ENCODE measurements at regions not wholly inside any gene's neighbourhood (a gene's known extent, or its start where the extent isn't known, plus 50 kb on each side); places are given as distances from the start of the nearest gene placed in this dataset.

DNA sequence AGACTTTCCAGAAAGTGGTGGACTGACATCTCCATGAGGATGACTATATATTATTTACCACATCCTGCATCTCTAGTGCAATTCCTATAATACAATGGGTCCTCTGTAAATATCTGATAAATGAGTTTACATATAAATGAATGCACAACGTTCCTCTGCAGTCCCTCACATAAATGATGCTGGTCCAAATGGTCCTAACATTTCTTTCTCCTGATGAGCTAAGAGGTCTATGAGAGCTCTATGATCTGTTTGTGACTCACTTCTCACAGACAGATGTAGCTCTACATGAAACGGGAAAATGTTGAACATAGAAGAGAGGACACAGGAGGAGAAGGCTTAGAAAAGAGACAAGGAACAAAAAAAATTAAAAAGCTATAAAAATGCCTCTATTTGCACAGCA, 201.2 kb upstream of the PIK3C3 start:
- DNase-seq (ENCODE audit: low read depth) = no peak

DNA sequence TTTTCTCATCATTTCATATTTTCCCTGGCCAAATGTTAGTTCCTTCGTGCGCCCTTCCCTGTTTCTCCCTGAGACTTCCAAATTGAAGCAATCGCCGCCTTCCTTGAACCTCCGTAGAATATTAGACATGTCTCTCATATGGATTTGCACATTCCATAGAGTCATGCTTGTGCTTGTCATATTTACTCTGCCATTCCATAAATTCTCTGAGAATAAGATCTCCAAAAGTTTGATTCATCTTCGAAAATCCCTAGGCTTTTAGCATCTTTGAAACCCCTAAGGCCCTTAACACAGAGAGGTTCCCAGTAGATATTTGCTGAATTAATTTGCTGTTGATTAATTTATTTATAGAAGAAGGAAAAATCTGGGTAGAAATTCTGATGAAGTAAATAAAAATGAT, 202.2 kb upstream of the PIK3C3 start:
- DNase-seq (ENCODE audit: low read depth) = no peak

DNA sequence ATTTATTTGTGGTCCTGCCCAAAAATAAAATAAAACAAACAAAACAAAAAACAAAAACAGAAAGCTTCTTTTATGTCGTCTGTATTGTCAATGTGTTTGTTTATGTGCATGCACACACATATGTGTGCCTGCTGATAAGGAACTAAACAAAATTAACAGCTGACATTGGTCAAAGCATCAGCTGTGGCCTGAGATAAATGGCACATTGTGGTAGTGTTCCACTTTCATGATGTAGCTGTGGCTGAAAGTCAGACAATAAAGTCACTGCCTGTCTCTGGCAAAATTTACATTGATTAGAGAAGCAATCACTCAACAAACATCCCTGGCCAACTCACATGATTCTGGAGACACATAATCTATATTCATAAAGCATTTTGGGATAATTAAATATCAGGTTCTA, 203.4 kb upstream of the PIK3C3 start:
- no peak for DNase-seq (ENCODE audit: low read depth)

DNA sequence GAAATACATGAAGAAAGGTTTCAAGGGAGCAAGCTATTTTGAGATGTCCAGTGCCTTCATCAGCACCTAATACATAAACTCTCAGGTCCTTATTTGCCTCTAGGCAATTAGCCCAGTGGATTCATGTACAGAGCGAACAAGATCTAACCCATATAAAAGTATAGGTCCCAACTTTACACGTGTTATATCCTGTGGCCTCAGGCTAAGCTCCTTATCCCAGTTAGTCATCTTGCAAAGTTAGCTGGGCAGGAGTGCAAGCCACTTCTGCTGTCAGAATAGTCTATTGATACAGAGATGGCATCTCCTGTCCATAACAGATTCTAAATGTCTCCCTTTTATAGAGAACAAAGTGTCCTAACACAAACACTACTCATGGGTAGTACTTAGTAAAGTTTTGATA, 203.9 kb upstream of the PIK3C3 start:
- DNase-seq (ENCODE audit: low read depth) = no peak

DNA sequence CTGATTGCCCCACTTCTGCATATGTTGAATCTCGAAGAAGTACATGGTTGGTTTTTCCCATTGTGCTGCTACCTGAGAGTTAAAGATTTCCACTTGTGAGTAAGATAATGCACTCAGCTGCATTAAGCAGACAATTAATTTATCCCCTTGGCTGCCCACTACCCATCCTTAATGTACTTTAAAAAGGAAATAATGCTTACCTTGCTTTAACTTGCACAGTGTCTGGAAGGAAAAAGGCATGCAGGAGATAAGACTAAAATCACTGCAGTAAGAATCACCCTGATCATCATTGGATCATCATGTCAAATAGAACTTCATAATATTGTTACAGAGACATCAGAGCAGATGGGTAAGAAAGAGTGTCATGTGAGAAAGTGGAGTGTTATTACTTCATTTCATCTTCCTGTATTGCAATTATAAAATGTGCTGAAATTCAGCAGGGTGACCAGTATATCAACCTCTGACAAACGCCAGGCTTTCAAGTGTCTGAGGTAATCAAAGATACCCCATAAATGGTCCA, 207.3 kb upstream of the PIK3C3 start:
- DNase-seq (ENCODE audit: low read depth) = no peak

DNA sequence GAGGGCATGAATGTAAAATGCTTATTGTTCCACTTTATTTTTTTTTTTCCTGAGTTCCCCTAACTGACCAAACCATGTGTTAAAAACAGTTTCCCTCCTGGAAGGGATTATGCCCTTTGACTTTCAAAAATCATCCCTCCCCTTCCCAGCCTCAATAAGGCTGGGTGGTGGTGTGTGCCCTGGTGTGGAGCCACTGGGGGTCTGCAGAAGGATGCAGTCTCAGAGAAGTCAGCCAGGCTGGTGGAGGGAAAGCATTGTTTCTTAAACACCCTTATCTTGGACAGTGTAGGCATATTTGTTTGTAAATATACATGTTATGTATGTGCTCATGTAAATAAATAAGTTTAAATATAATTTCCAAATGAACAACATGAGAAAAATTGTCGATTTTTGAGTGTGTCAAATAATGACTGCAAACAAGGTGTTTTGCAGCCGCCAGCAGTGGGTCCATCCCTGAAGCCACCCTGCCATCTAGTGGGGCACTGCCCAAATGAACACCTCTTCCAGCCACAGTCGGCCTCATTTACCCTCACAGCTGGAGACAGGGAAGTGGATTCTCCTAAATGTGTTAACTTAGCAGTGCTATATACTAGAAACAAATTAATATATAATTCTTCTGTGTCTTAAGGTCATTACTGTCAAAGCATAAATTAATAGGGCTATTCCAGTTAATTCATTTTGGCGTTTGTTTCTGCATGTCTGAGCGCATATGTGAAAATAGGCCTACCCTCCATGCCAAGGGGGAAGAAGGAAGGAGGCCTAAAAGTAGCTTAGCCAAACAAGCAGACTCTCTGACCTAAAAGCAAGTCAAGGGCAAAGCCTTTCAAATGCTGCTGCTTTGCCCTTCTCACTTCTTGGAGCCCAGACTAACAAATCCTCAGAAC, 209.6 kb upstream of the PIK3C3 start:
- DNase-seq (ENCODE audit: low read depth) = no peak

DNA sequence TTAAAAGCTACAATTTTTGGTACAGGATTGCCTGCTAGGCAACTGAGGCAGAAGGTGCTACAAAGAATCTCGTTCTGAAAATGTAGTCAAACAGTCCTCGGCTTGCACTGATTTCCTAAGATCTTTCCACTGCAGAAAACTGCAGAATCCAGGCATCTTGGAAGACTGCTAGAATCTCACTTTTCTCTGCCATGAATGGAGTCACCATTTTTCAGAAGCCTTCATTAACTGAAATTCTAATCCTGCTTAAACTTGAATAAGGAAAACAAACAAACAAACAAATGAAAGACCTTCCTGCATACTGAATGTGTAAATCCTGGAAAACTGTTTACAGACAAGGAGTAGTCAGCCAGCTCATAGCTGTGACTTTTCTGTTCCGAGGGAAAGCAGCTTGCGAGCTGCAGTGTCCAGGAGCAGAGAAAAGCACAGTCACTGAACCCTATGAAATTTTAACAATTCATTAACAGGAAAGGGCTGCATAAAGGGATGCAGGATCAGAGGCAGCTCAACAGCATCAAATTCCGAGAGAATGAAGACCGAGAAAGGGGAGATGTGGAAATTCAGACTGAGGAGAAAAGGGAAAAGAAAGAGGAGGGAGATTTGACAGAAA, 210.5 kb upstream of the PIK3C3 start:
- DNase-seq (ENCODE audit: low read depth) = no peak

DNA sequence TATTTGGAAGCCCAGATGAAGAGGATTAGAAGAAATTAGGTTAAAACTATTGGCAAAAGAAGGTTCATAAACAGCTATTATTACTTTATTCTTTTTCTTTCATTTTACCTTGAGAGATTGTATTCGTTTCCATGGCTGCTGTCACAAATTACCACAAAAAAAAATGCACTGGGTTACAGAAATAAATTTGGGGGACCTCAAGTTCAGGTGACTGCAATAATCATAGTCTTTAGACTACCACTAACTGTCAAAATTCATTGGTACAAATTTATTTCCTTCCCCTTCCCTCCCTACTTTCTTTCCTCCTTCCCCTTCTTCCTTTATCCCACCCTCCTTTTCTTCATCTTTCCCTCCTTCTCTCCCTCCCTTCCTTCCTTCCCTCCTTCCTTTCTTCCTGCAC, 217.8 kb upstream of the PIK3C3 start:
- no peak for DNase-seq (ENCODE audit: low read depth)

DNA sequence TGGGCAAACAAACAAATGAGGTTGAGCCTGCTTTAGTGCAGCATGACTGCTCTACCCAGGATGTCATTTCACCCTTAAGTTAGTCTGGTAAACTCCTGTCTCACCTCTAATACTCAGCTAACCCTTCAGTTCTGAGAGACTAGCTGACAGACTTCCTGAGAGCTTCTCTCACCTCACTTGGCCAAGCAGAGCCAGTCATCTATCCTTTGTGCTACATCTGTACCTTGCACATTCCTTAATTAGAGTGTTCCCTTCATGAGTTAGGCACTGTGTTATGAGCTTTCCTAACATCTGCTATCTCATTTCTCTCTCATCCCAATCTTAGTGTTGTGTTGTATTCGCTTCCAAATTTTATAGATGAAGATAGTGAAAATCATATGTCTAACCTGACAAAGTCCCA, 220.1 kb upstream of the PIK3C3 start:
- DNase-seq (ENCODE audit: low read depth) = no peak

DNA sequence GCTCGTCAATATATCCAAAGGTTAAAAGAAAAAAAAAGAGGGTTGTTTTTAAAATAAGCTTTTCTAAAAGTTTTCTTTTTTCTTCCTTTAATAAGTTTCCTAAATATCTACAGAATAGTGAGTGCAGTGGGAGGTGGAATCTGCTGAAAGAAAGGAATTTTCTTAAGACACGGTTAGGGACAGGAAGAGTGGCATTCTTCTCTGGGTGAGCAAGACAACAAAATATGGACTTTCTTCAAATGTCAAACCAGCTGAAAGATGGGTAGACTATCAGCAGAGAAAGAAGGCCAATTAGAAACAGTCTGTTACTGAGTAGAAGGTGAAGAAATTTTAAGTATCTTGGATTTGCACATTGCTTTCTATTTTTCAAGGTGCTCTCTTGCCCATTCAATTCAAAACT, 222.7 kb upstream of the PIK3C3 start:
- no peak for DNase-seq (ENCODE audit: low read depth)

DNA sequence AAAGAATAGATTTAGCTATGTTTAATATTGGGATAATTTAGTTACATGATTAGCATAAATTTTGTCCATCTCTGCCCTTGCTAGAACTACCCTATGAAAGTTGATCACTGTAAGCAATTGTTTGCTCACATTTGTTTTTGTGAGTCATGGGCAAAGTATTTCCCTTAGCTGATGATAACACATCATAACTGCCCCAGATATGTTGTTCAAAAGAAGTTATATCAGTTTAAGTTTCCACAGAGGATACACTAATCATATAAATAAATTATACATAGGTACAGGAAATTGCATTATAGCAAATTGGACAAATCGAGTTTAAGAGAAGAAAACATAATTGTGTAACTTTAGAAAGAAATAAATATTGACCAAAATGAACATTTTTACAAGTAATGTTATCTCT, 223.2 kb upstream of the PIK3C3 start:
- no peak for DNase-seq (ENCODE audit: low read depth)

DNA sequence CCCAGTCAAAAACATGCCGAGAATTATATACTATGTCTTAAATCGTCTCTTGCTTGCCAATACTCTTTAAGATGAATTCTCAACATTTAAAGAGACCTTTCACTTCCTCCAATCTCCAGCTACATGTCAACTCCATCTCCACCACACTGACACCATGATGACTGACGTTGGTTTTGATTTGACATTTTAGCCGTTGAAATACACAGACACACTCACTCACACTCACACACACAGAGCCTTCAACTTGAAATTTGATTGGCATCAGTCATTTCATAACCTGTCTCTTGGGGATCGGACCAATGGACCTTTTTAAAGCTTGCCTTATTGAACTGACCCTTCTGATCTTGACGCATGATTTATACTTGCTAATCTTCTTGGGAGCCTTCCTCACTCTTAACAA, 230.8 kb upstream of the PIK3C3 start:
- no peak for DNase-seq (ENCODE audit: low read depth)

DNA sequence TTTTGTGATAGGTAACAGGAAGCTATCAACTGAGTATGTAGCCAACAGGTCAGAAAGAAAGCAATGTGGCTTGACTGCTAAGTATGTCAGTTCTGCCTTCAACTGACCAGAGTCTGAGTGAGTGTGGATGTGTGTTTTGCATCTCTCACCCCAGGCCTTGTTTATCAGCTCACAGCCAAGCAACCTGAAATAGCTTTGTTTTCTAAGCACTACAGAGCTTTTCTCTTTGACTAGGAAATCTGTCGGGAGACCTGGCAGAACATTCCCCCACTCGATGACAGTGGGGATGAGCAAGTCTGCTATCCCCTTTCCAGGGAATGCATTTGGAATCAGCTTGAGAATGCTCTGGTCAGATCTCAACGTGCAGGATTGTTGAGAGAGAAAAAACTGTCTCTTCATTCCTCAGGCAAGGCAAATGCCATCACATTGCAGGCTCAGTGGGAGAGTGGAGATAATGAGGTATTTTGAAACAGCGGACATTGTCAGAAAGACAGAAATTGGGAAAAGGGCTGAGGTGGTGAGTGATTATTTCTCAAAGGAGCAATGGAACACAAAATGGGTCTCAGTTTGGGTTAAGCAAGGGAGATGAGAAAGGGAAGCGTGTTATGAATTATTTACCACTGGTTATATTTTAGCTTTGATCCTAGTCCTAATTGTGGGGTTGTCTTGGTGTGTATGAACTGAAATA, 233.8 kb upstream of the PIK3C3 start:
- no peak for DNase-seq (ENCODE audit: low read depth)

DNA sequence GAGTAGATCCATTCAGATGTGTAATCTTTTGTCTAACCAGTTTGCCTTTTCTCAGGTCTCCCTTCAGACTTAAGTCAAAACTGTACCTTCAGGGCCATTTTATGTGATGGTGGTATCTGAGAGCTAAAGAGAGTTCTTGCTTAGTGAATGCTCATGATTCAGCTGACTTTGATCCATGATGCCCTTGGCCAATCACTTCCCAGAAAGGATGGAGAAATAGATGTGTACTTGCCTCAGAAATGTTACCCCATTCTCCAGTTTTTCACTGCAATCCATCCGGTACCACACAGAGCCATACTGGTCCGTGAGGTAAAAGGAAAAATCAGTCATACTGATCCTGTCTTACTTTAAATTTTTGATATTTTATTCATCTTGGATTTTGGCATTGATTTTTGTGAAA, 234.8 kb upstream of the PIK3C3 start:
- DNase-seq (ENCODE audit: low read depth) = no peak

DNA sequence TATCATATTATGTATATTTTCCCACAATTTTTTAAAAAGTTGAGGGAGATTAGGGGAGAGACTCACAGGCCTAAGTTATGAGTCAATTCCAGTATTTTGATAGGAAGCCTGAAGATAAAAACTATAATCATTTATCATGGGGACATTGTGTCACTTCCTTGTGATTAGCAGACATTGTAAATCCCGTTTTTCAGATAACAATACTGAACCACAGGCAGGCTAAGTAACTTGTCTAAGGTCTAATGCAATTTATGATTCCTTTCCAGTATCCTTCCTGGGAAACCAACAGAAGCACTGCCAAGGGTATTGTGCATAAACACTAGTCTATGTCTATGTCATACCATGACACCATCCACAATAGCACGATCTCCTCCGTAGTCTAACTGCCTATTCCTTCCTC, 235.2 kb upstream of the PIK3C3 start:
- DNase-seq (ENCODE audit: low read depth) = no peak

DNA sequence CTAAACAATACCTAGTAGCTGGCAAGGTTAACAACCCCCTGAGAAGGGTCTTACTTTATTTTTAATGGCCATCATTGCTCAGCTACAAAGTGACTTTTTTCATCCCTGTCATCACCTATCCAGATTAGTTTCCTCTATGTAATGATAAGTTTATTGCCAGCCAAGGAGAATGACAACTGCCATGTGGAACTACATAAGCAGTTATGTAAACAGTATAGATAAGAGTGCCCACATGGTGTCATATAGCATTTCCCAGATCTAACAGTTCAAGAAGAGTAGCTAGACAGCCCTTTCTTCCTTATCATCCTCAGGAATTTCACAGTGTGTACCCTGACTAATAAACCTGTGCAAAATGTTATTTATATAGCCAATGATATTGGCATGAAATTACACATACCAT, 240.2 kb upstream of the PIK3C3 start:
- DNase-seq (ENCODE audit: low read depth) = no peak

DNA sequence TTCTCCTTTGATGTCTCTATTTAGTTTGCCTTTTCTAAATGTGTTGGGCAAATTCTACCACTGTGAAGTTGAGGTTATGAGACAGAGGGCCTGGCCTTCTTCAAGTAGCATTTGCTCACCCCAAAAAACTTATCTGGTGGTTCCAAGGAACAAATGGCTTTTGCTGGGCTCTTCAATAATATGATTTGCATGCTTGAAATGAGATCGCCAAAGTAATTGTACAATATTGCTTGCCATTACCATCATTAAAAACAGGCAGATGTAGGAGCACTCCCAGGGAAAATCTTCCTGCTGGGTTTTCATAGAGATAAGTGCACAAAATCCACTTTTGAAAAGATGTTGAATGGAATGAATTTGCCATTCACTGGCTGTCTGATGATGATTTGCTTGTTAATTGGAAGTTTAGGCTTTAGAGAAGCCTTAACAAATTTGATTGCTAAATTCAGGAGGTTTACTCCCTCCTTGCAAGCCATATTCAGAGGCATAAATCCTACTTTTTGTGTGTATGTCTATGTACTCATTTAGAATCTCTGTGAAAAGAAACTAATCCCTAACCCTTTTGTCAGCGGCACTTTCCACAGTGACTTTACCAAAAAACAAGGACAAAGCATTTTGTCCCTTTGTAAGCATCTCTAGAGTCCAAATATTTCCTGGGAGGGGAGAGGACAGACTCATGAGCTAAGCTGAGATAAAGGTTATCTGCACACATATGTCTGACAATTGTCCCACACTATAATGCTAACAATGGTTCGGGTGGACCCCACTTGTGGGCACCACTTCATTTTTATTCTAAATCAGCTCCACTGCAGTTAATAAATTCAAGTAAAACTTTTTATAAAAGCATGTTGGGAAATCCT, 240.8 kb upstream of the PIK3C3 start:
- DNase-seq (ENCODE audit: low read depth) = no peak

DNA sequence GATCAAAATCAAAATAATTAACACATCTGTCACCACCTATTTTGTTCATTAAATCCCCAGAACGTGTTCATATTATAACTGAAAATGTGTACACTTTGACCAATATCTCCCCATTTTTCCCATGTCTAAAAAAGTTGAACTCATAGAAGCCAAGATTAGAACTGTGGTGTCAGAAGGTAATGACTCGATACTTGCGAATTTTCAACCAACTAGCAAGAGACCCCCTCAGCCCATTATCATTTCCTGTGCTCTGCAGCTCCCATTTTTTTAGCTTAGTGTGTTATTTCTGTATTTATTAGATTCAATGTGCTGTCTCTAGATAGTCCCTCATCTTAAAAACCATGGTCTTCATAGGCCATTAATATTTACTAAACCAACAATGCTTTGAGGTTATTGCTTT, 248.7 kb upstream of the PIK3C3 start:
- DNase-seq (ENCODE audit: low read depth) = no peak

DNA sequence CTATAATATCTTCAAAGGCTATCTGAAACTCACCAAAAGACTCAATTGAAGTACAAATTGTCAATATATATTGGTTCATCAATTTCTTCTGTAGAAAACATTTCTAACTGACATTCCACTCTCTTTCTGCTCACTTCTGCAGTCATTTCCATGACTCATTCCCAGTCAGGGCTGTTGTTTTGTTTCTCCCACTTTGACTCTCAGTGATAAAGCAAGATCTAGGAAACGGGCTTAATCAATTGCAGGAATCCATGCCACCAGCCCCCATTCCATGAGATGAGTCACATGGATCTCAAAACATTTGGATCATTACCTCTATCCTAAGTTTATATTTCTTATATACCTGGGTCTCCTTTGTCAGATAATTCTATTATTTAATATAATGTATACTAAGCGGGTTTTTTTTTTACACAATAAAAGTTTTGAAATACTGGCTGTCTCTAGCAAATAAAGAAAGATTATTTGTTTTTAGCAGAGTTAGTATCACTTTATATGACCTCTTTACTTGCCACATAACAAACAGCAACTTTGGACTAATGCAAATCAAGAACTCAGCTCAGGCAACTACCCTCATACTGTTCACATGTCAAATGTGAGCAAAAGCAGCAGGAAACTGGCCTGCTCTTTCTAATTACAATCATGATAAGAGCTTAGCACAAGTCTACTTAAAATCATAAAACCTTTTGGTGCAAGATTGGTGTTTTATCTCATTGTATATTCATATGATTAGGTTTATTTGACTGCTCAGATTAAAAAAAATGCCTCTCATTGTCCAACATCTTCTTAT, 251.1 kb upstream of the PIK3C3 start:
- no peak for DNase-seq (ENCODE audit: low read depth)

DNA sequence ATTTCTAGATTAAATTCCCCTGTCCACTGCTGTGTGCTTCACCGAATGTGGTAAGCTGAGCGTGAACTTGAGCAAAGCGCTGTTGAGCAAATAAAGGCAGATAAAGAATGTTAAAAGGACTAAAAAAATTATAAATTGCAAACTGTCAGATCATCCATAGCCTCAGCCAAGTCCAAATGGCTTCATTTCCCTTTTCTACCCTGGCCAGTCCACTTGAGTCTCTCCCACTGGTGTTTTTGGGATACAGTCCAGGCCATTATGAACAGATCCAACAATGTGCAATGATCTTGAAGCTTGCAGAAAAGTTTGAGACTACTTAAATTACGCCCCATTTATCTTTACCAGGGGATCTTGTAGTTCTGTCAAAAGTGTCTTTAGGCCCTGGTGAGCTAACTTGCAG, 254.6 kb upstream of the PIK3C3 start:
- no peak for DNase-seq (ENCODE audit: low read depth)

DNA sequence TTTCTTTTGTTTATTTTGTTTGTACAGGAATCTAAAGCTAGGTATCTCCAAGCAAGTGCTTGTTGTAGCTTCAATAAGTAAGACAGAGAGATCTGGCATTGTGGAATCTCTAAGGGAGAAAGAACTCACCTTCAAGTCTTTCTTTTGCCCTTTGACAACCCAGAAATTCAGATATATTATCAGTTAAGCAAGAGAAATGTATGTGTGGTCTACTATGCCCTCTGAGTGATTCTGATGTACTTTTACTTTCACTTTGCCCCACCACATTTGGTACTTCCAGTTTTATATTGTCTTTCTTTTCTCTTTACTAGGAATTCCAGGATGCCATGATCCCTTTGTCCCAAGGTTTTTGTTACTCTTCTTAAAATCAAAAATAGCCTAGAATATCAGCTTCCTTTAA, 259.6 kb upstream of the PIK3C3 start:
- no peak for DNase-seq (ENCODE audit: low read depth)
